LNCAP (cell line): ENCODE measurements at regions not wholly inside any gene's neighbourhood (a gene's known extent, or its start where the extent isn't known, plus 50 kb on each side); places are given as distances from the start of the nearest gene placed in this dataset.

Experiments
- TF ChIP-seq, protein P1 (sequence below): fragments of 450-650 bp; IDR thresholded peaks from 2 replicates; pipeline ENCODE4 v1.5.1; 2017; ENCODE audit warnings: mild to moderate bottlenecking

DNA sequence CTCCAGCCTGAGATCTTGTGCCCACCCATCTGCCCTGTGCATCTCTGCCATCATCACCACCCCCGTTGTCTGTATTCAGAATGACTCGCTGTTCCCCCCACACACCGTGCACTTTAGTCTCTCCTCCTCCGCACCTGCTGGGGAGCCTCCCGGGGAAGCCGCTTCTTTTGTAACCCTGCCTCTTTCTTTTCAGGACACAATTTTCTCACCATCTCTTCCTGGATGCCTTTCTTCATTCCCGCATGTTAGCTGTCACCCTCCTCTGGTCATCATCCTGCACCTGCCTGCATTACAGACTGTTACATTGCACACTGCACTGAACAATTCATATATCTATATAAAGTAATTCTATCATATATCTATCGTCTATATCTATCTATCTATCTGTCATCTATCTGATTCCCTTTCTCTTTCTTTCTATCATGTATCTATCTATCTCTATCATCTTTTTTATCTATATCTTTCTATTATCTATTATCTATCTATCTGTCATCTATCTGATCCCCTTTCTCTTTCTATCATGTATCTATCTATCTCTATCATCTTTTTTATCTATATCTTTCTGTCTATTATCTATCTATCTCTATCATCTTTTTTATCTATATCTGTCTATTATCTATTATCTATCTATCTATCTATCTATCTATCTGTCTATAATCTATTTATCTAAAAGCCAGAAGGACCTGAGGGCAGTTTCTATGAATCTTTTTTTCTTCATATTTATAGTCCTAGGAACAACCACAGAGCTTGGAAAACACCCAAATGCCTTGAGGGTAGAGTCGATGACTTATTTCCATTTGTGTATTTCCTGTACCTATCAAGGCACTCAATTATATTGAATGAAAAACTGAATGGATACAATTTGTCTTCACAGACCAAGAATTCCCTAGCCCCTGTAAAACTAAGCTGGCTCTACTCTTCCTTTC lies 642.5 kb downstream of the ACTR3B start:
- TF ChIP-seq, protein P1, sequence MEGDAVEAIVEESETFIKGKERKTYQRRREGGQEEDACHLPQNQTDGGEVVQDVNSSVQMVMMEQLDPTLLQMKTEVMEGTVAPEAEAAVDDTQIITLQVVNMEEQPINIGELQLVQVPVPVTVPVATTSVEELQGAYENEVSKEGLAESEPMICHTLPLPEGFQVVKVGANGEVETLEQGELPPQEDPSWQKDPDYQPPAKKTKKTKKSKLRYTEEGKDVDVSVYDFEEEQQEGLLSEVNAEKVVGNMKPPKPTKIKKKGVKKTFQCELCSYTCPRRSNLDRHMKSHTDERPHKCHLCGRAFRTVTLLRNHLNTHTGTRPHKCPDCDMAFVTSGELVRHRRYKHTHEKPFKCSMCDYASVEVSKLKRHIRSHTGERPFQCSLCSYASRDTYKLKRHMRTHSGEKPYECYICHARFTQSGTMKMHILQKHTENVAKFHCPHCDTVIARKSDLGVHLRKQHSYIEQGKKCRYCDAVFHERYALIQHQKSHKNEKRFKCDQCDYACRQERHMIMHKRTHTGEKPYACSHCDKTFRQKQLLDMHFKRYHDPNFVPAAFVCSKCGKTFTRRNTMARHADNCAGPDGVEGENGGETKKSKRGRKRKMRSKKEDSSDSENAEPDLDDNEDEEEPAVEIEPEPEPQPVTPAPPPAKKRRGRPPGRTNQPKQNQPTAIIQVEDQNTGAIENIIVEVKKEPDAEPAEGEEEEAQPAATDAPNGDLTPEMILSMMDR = no peak

DNA sequence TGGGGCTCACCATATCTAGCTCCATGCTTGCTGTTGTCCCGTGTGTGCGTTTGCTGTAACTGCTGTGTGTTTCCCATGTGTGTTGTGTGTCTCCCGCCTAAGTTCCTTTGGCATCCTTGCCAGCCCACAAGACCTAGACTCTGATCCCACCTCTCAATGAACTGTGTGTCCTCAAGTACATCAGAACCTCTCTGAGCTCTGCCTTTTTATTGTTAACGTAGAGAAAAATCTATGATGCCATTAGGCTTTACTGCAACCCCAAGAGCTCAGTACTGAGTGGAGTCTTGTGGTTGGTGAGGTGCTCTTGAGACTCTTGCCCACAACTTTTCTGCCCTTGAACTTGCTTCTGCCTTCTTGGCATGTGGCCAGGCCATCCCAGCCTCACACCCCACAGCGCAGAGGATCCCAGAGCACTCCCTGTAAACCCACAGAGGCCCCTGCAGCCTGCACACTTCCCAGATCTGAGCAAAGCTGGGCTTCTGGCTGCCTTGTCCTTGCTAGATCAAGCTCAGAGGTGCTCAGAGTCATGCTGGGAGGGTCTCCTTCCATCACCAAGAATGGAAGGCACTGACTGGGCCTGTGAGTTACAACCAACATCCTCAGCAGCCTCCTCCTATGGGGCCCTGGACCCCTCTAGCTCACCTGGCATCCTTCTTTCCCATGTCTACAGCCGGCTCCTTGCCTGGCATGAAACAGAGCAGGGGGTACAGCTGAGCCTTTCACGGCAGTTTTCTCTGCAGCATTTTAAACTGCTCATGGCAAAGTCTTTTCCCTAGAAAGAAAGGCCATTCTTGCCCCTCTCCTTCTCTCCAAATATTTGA lies 643.4 kb downstream of the ACTR3B start:
- TF ChIP-seq, protein P1 = no peak

DNA sequence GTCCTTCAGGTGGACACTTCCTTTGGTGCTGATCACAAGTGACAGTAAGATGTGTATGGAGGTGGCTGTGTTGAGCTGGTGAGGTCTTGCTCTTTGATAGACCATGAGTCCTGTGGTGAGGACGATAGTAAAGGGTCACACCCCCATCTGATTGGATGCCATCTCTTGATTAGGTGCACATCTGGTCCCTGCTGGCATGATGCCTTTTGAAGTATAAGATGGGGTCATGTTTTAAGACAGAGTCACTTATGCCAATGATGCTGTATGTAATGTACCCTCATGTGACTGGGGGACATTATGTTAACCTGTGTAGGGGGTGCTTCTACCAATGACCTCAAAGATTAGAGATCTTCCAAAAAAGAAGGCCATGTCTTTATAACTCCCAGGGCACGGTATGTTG lies 644.6 kb downstream of the ACTR3B start:
- TF ChIP-seq, protein P1 = no peak

GRCh38 chr7:153404781-153405279 lies 645.3 kb downstream of the ACTR3B start:
- TF ChIP-seq, protein P1 = no peak

DNA sequence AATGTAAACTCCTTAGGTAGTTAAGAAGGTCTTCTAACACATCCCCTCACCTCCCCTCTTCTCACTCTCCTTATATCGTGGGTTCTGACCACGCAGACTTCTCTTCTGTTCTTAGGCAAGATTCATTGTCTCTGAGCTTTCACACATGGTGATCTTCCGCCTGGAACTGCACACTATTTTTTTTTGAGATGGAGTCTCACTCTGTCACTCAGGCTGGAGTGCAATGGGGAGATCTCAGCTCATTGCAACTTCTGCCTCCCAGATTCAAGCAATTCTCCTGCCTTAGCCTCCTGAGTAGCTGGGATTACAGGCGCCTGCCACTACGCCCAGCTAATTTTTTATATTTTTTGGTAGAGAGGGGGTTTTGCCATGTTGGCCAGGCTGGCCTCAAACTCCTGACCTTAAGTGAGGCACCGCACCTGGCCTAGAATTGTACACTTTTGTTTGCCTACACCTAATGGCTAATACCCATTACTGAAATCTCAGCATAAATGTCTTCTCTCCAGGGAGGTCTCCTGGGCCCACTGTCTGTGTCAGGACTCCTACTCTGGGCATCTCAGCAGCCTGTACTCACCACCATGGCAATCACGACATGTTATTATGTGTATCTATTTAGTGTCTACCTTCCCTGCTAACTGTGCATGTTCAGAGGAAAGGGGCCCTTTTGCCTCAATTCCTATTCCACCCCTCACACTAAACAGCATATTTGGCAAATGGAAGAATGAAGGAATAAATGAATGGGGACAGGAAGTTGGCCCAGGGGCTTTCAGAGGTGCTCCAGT lies 646.3 kb upstream of the DPP6 start:
- TF ChIP-seq, protein P1 = no peak

DNA sequence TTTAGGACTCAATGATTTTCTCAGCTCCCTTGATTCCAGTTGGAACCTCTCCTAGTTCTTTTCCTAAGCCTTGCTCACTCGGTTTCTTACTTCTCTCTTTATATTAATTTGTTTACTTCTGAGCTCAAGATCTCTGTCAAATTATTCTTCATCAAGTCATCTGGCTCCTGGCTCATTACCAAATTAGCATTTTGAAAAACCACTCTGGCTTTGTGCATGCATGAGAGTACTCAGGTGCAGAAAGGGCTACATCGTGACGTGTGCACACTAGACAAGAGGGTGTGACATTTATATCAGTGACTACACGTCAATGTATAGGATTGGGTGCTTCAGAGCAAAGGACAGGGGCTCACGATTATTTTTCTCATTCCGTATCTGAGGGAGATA lies 645.7 kb upstream of the DPP6 start:
- TF ChIP-seq, protein P1 = no peak
